Hepatocyte (in vitro differentiated cells): ENCODE measurements at regions not wholly inside any gene's neighbourhood (a gene's known extent, or its start where the extent isn't known, plus 50 kb on each side); places are given as distances from the start of the nearest gene placed in this dataset.

Experiments used
- CTCF ChIP-seq: fragments of 200-600 bp; sonication (generic); IDR thresholded peaks from 2 replicates; pipeline ENCODE4 v1.5.1; 2016; ENCODE audit warnings: antibody characterized with exemption, mild to moderate bottlenecking; ENCODE audit not compliant: poor library complexity
- EZH2 ChIP-seq: fragments of 200-600 bp; sonication (generic); IDR thresholded peaks from 2 replicates; pipeline ENCODE4 v1.6.1; 2016; ENCODE audit warnings: antibody characterized with exemption, mild to moderate bottlenecking, borderline replicate concordance
- EZH2phosphoT487 ChIP-seq: fragments of 200-600 bp; sonication (generic); IDR thresholded peaks from one replicate; pipeline ENCODE4 v1.6.1; 2018; ENCODE audit warnings: antibody characterized with exemption, mild to moderate bottlenecking, low read depth, moderate library complexity; ENCODE audit not compliant: unreplicated experiment, severe bottlenecking

- TF ChIP-seq CTCF (no peak), EZH2 (no peak), EZH2phosphoT487 (no peak)
Observed at GRCh38 chr7:131031099-131031868, 296.4 kb upstream of the MKLN1 start.
